HG03064 (cell line): ENCODE measurements at regions not wholly inside any gene's neighbourhood (a gene's known extent, or its start where the extent isn't known, plus 50 kb on each side); places are given as distances from the start of the nearest gene placed in this dataset.
"Not testable (repeated sequence)": the region's sequence is repeated elsewhere in the genome, so short reads cannot be mapped to it uniquely, and the experiment has no call there.

Source experiments
- ATAC-seq: cut with Tn5 transposase; IDR thresholded peaks from one replicate; pipeline ENCODE4 v1.9.1; 2021; ENCODE audit warnings: low read depth; ENCODE audit not compliant: unreplicated experiment

- ATAC-seq = no peak
Measured at GRCh38 chr5:147075187-147075586, 159.6 kb upstream of the STK32A start.

GRCh38 chr5:147080391-147080790 is 154.4 kb upstream of the STK32A start:
- ATAC-seq = no peak

GRCh38 chr5:147081311-147081764 is 153.5 kb upstream of the STK32A start:
- no peak for ATAC-seq

- ATAC-seq = no peak
Measured at GRCh38 chr5:147084702-147085101, 150.1 kb upstream of the STK32A start.

GRCh38 chr5:147085409-147085808 is 149.4 kb upstream of the STK32A start:
- no peak for ATAC-seq

GRCh38 chr5:147092044-147092443 is 142.8 kb upstream of the STK32A start:
- no peak for ATAC-seq

GRCh38 chr5:147093138-147093537 is 141.7 kb upstream of the STK32A start:
- no peak for ATAC-seq

- no peak for ATAC-seq
Measured at GRCh38 chr5:147095740-147096139, 139.1 kb upstream of the STK32A start.

GRCh38 chr5:147098233-147098790 is 136.5 kb upstream of the STK32A start:
- no peak for ATAC-seq

- ATAC-seq = no peak
Measured at GRCh38 chr5:147101659-147102369, 133.0 kb upstream of the STK32A start.

- ATAC-seq = no peak
Measured at GRCh38 chr5:147112899-147113298, 121.9 kb upstream of the STK32A start.

GRCh38 chr5:147113967-147114366 is 120.9 kb upstream of the STK32A start:
- no peak for ATAC-seq

- ATAC-seq = not testable (repeated sequence)
Measured at GRCh38 chr5:147139759-147140158, 95.1 kb upstream of the STK32A start.

- no peak for ATAC-seq
Measured at GRCh38 chr5:147140558-147140957, 94.3 kb upstream of the STK32A start.

- not testable (repeated sequence) for ATAC-seq
Measured at GRCh38 chr5:147141580-147141979, 93.2 kb upstream of the STK32A start.

GRCh38 chr5:147143215-147143614 is 91.6 kb upstream of the STK32A start:
- ATAC-seq = no peak

GRCh38 chr5:147145328-147145727 is 89.5 kb upstream of the STK32A start:
- ATAC-seq = no peak

GRCh38 chr5:147148715-147149114 is 86.1 kb upstream of the STK32A start:
- ATAC-seq = no peak

- ATAC-seq = no peak
Measured at GRCh38 chr5:147152086-147152485, 82.7 kb upstream of the STK32A start.

- ATAC-seq = no peak
Measured at GRCh38 chr5:147154809-147155208, 80.0 kb upstream of the STK32A start.

GRCh38 chr5:147156012-147156411 is 78.8 kb upstream of the STK32A start:
- ATAC-seq = no peak
